GOT3 (cell line): ENCODE measurements at regions not wholly inside any gene's neighbourhood (a gene's known extent, or its start where the extent isn't known, plus 50 kb on each side); places are given as distances from the start of the nearest gene placed in this dataset.
"Not testable (repeated sequence)": the region's sequence is repeated elsewhere in the genome, so short reads cannot be mapped to it uniquely, and the experiment has no call there.

Experiments
- DNase-seq: peaks from one replicate; lab custom pipeline; 2025; ENCODE audit warnings: mixed read lengths; lab: John Stamatoyannopoulos, UW

- no peak for DNase-seq
Measured at GRCh38 chr12:73017981-73018380, 745.8 kb downstream of the TRHDE start.

GRCh38 chr12:73053893-73054292 lies 781.7 kb downstream of the TRHDE start:
- DNase-seq: no peak

- DNase-seq: no peak
Measured at GRCh38 chr12:73057428-73057827, 785.3 kb downstream of the TRHDE start.

GRCh38 chr12:73065913-73066312 lies 793.7 kb downstream of the TRHDE start:
- no peak for DNase-seq

GRCh38 chr12:73067616-73068015 lies 795.4 kb downstream of the TRHDE start:
- no peak for DNase-seq

- DNase-seq: no peak
Measured at GRCh38 chr12:73072214-73072613, 800.0 kb downstream of the TRHDE start.

- no peak for DNase-seq
Measured at GRCh38 chr12:73076760-73077159, 804.6 kb downstream of the TRHDE start.

- DNase-seq: no peak
Measured at GRCh38 chr12:73083736-73084135, 811.6 kb downstream of the TRHDE start.

- DNase-seq: no peak
Measured at GRCh38 chr12:73106296-73106695, 834.1 kb downstream of the TRHDE start.

GRCh38 chr12:73106896-73107295 lies 834.7 kb downstream of the TRHDE start:
- no peak for DNase-seq

GRCh38 chr12:73110816-73111215 lies 838.6 kb downstream of the TRHDE start:
- no peak for DNase-seq

- no peak for DNase-seq
Measured at GRCh38 chr12:73112035-73112816, 840.1 kb downstream of the TRHDE start.

- DNase-seq: no peak
Measured at GRCh38 chr12:73124480-73124879, 852.3 kb downstream of the TRHDE start.

- no peak for DNase-seq
Measured at GRCh38 chr12:73125148-73125547, 853.0 kb downstream of the TRHDE start.

GRCh38 chr12:73136386-73136785 lies 864.2 kb downstream of the TRHDE start:
- no peak for DNase-seq

GRCh38 chr12:73139642-73140041 lies 867.5 kb downstream of the TRHDE start:
- DNase-seq: not testable (repeated sequence)

- no peak for DNase-seq
Measured at GRCh38 chr12:73158341-73158740, 886.2 kb downstream of the TRHDE start.

GRCh38 chr12:73159954-73160353 lies 887.8 kb downstream of the TRHDE start:
- no peak for DNase-seq

- no peak for DNase-seq
Measured at GRCh38 chr12:73161970-73162369, 889.8 kb downstream of the TRHDE start.

GRCh38 chr12:73180734-73181133 lies 908.6 kb downstream of the TRHDE start:
- no peak for DNase-seq

GRCh38 chr12:73181244-73181643 lies 909.1 kb downstream of the TRHDE start:
- DNase-seq: no peak

GRCh38 chr12:73185403-73185802 lies 913.2 kb downstream of the TRHDE start:
- DNase-seq: no peak

- no peak for DNase-seq
Measured at GRCh38 chr12:73186272-73186671, 914.1 kb downstream of the TRHDE start.

- no peak for DNase-seq
Measured at GRCh38 chr12:73187765-73188164, 915.6 kb downstream of the TRHDE start.
